ENCODE measurements at regions not wholly inside any gene's neighbourhood (a gene's known extent, or its start where the extent isn't known, plus 50 kb on each side); places are given as distances from the start of the nearest gene placed in this dataset.

GRCh38 chr2:19300961-19301360 is 57.5 kb downstream of the OSR1 start:
- no peak overlapping the region for H2AFZ ChIP-seq (ENCODE audit: low read depth, low read length)
- no peaks in the 10 kb centered on the region for H3K4me1 ChIP-seq (ENCODE audit: low read length)
- no peak overlapping the region for H3K27ac ChIP-seq (ENCODE audit: low read length)
- no peak for TF ChIP-seq EZH2phosphoT487 (IDR thresholded peaks at IDR 0.05; ENCODE audit: low read depth)
- no peak for TF ChIP-seq CTCF (IDR thresholded peaks at IDR 0.05; ENCODE audit: low read depth, low read length)
- H3K9ac ChIP-seq (ENCODE audit: low read length), result no peak overlapping the region
- H3K36me3 ChIP-seq (replicated peaks; ENCODE audit: low read depth, low read length), result no peaks in the 10 kb centered on the region
- no peaks in the 10 kb centered on the region; the same call in 1 of the 2 replicates for H3K27me3 ChIP-seq (ENCODE audit: low read depth, low read length)
- no peaks in the 10 kb centered on the region for H3K79me2 ChIP-seq (ENCODE audit: low read length)
- H3K9me3 ChIP-seq (ENCODE audit: insufficient read depth, low read length), result no peaks in the 10 kb centered on the region
- H3K4me3 ChIP-seq (ENCODE audit: low read length), result no peak overlapping the region
- no peaks in the 10 kb centered on the region for H4K20me1 ChIP-seq (ENCODE audit: insufficient read depth, low read length)
- no peak overlapping the region for H3K4me2 ChIP-seq (ENCODE audit: low read length)

GRCh38 chr2:19299522-19299921 is 58.9 kb downstream of the OSR1 start:
- Histone ChIP-seq H3K4me3 (ENCODE audit: low read length) (no peak overlapping the region), H3K27ac (ENCODE audit: low read length) (no peak overlapping the region), H3K9me3 (ENCODE audit: insufficient read depth, low read length) (no peaks in the 10 kb centered on the region), H3K79me2 (ENCODE audit: low read length) (no peaks in the 10 kb centered on the region), H3K27me3 (ENCODE audit: low read depth, low read length) (no peaks in the 10 kb centered on the region; the same call in 1 of the 2 replicates), H2AFZ (ENCODE audit: low read depth, low read length) (no peak overlapping the region), H4K20me1 (ENCODE audit: insufficient read depth, low read length) (no peaks in the 10 kb centered on the region), H3K4me2 (ENCODE audit: low read length) (no peak overlapping the region), H3K4me1 (ENCODE audit: low read length) (no peaks in the 10 kb centered on the region), H3K9ac (ENCODE audit: low read length) (no peak overlapping the region), H3K36me3 (replicated peaks; ENCODE audit: low read depth, low read length) (no peaks in the 10 kb centered on the region)
- no peak for TF ChIP-seq EZH2phosphoT487 (IDR thresholded peaks at IDR 0.05; ENCODE audit: low read depth)
- no peak for TF ChIP-seq CTCF (IDR thresholded peaks at IDR 0.05; ENCODE audit: low read depth, low read length)

DNA sequence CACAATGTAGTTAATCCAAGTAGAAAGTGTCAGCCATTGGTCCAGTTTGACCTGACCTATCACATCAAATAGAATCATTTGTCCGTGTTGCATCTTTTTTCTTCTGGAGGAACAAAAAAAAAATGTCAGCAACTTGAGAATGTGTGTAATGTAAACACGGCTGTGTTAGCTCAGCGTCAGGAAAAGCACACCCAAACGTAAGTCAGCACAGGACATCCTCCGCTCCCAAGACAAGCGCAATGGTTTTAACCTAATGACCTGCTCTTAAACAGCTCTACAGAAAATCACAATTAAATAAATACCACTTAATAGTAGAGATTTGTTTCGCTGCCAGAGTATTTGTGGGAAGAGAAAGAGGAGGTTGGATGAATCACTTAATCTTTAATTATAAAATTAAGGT is 59.4 kb downstream of the OSR1 start:
- Histone ChIP-seq H2AFZ (ENCODE audit: low read depth, low read length) (no peak overlapping the region), H3K79me2 (ENCODE audit: low read length) (no peaks in the 10 kb centered on the region)
- TF ChIP-seq CTCF (IDR thresholded peaks at IDR 0.05; ENCODE audit: low read depth, low read length), result no peak
- no peak for TF ChIP-seq EZH2phosphoT487 (IDR thresholded peaks at IDR 0.05; ENCODE audit: low read depth)

GRCh38 chr2:19297716-19298115 is 60.7 kb downstream of the OSR1 start:
- Histone ChIP-seq H3K4me2 (ENCODE audit: low read length) (no peak overlapping the region), H3K27ac (ENCODE audit: low read length) (no peak overlapping the region), H2AFZ (ENCODE audit: low read depth, low read length) (no peak overlapping the region), H3K4me3 (ENCODE audit: low read length) (no peak overlapping the region), H3K27me3 (ENCODE audit: low read depth, low read length) (no peaks in the 10 kb centered on the region; the same call in 1 of the 2 replicates), H4K20me1 (ENCODE audit: insufficient read depth, low read length) (no peaks in the 10 kb centered on the region), H3K4me1 (ENCODE audit: low read length) (no peaks in the 10 kb centered on the region), H3K36me3 (replicated peaks; ENCODE audit: low read depth, low read length) (no peaks in the 10 kb centered on the region), H3K9me3 (ENCODE audit: insufficient read depth, low read length) (no peaks in the 10 kb centered on the region), H3K79me2 (ENCODE audit: low read length) (no peaks in the 10 kb centered on the region), H3K9ac (ENCODE audit: low read length) (no peak overlapping the region)
- TF ChIP-seq CTCF (IDR thresholded peaks at IDR 0.05; ENCODE audit: low read depth, low read length), result no peak
- no peak for TF ChIP-seq EZH2phosphoT487 (IDR thresholded peaks at IDR 0.05; ENCODE audit: low read depth)

More for the DNA sequence above, 59.4 kb downstream of the OSR1 start:
- no peaks in the 10 kb centered on the region for H3K36me3 ChIP-seq (replicated peaks; ENCODE audit: low read depth, low read length)
- no peak overlapping the region for H3K4me2 ChIP-seq (ENCODE audit: low read length)
- H4K20me1 ChIP-seq (ENCODE audit: insufficient read depth, low read length), result no peaks in the 10 kb centered on the region
- no peaks in the 10 kb centered on the region; the same call in 1 of the 2 replicates for H3K27me3 ChIP-seq (ENCODE audit: low read depth, low read length)
- no peaks in the 10 kb centered on the region for H3K4me1 ChIP-seq (ENCODE audit: low read length)
- no peak overlapping the region for H3K9ac ChIP-seq (ENCODE audit: low read length)
- H3K4me3 ChIP-seq (ENCODE audit: low read length), result no peak overlapping the region
- no peak overlapping the region for H3K27ac ChIP-seq (ENCODE audit: low read length)
- H3K9me3 ChIP-seq (ENCODE audit: insufficient read depth, low read length), result no peaks in the 10 kb centered on the region
